ENCODE measurements at regions not wholly inside any gene's neighbourhood (a gene's known extent, or its start where the extent isn't known, plus 50 kb on each side); places are given as distances from the start of the nearest gene placed in this dataset.

DNA sequence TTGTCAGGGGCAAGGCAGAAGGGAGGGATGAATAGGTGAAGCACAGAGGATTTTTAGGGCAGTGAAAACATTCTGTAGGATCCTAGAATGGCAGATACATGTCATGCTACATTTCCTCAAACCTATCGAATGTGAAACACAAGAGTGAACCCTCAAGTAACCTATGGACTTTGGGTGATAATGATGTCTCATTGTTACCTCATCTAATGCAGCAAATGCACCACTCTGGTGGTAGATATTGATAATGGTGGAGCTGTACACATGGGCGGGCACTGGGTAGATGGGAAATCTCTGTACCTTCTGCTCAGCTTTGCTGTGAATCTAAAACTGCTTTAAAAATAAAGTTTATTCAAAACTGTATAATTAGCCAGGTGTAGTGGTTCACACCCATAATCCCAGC lies 95.2 kb upstream of the NCK2 start:
- DNase-seq: no peak

DNA sequence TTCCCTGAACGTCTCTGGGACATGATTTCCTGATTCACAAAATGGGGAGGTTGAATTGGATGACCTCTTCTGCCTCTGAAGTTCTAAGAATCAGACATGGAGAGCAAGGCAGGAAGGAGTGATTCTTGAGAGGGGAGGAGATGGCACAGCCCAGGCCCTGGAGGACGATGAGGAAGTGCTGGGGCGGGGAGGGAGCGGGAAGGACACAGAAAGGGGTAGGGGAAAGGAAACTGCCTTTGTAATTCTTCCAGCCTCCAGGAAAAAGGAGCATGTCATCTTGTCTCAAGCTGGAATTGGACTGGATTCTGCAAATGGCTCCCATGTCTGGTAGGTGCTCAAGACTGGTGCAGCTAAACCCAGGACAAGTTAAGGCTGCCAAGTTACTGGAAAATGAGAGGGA lies 97.0 kb upstream of the NCK2 start:
- no peak for DNase-seq

GRCh38 chr2:105646774-105647076 lies 98.0 kb upstream of the NCK2 start:
- no peak for DNase-seq

- no peak for DNase-seq
These were observed 98.6 kb upstream of the NCK2 start for GRCh38 chr2:105645938-105646773.

DNA sequence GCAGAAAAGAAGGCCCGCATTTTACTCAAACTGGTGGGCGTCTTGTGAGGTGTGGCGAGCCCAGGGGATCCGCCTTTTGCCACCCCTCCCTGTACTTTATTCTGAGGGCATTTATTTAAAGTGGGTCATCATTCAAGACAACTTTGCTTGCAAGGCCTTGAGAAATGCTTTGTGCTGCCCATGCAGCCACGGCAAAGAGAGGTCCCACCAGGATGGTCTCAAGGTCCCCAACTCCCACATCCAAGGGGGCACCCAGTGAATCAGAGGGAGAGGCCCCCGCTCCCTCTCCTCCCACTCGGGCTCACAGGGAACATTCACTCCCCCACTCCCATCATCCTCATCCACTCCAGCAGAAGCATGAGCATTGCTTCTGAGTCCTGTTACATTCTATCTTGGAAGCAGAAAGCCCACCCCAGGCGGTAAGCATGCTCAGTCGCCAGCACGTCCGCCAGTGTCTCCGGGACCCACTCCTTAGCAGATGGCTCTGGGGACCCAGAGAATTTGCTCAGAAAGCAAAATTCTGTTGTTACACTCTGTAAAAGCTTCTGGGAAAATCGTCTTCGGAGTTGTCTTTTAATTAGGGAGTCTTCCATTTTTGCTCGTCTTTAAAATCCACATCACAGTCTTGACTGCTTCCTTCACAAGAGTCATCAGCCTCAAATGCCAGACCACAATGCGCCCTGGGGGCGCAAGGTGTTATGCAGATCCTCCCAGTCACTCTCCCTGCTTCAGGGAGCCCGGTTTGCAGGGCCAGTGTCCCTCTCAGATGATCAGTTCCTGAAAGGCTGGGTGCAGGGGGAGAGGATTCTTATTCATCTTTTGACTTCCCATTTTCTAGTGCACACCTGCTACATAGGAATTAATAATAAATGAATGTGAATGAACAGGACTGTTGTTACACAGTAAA lies 99.4 kb upstream of the NCK2 start:
- DNase-seq: no peak

DNA sequence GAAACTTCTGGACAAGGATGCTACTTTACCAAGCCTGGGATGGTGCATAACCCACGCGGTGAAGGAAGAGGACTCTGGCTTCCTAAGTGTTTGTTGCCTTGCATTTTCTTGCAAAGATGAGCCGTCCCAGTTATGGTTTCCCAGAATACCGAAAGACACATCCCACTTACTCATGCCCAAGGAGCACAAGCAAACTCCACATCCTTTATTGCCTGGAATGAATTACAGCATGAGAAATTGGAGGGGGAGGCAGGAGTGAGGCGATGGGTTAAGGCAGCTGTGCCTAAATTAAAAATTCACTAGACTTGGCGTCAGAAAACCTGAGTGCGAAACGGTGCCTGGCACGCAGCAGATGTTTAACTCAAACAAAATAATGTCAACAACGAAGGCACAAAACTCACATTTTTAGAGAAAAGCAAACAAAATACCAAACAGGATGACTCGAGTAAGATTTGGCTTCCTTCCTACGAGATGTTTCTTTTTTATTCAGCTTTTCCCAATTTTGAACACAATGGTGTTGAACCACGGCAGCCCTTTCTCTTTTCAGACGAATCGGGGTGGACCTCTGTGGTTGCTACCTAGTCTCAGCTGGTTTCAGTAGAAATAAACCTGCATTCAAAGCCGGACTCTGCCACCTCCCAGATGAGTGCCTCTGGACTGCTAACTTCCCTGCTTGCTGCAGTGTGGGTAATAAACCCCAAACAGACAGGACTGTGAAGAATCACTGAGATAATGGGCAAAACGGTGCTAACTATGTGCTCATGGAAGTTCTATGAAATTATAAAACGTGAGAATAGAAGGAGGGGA lies 100.3 kb upstream of the NCK2 start:
- DNase-seq: no peak

DNA sequence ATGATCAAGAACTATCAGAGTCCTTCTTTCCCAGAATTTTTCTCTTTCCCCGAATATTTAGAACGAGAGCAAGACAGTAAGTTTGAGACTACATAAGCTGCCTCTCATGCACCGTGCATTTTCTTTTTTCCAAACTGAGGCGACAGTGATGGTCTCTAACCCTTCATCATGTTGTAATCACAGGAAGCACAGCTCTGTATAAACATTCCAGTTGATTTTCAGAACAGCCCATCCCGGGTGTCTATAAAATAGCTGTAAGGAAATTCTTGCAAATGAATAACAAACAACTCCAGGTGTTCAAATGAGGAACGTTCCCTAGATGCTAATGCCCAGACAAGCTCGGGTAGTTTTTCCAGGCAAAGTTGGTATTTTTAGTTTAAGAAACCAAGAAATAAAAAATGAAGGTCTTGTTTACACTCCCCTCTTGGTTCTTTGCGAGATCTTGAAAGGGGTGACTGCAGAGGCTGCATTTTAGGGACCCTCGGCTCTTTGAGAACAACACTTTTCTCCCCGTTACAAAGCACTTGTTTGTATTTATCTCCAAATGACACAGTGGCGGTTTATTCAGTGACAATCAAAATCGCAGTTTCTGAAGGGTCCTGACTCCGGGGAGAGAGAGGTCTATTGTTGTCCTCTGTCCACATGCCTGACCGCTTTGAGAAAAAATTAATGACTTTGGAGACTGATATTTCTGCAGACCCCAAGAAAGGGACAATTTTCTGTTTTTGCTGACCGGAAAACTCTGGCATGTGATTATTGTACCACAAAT lies 101.1 kb upstream of the NCK2 start:
- no peak for DNase-seq

DNA sequence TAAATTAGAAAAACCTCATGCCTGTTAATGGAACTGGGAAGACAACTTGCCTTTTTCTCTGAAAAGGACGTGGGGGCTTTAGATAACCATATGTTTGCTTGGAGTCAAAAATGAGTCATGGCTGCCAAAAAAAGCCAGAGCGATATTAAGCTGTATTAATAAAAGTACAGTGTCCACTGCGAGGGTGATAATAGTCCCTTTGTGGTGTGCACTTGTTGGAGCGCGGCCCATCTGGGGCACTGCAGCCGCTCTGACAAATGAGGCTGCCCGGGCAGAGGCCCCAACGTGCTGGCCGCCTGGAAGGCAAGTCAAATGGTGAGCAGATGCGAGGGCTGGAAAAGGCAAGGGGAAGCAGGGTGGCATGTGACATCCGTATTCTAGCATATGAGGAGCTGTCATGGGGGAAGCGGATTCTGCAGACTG lies 103.3 kb upstream of the NCK2 start:
- DNase-seq: no peak

DNA sequence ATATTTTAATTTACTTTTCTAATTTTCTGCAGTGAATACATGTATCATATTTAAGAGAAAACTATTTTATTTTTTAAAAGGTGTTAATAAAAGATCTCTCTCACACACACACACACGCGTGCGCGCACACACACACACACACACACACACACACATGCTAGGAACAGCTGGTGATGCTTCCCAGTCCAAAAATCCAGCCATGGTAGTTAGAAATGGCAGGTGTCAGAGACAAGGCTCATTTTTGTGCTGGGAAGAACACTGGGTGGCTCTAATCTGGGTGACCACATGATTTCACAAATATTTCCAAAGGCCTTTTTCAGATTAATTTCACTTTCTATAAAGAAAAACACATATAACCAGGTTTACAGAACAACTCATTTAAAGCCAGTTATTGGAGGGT lies 104.5 kb upstream of the NCK2 start:
- no peak for DNase-seq

DNA sequence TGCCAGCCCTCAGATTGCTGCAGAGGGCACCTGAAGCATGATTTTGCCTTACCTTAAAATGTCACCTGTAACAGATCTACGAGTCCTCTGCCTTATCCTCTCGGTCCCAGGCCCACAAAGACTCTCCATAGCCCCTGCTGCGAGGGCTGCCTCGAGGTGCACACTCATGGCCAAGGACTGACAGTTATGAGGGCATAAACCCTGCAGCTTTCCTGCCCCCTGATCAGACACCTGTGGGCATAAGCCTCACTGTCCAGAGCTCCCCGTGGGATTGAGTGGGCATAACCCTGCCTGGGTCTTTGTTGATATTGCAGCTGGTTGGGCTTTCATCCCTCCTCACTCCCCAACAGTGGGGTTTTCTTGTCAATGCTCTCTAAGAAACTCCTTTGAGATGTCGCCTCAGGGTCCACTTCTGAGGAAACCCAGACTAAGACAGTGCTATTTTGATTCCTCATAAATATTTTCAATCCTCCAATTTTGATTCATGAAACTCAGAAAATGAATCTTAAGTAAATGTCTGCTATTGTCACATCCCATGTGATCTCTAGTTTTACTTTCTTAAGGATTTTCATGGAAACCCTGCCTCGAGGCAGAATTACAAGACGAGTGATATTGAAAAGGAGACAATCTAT lies 108.5 kb upstream of the NCK2 start:
- no peak for DNase-seq

DNA sequence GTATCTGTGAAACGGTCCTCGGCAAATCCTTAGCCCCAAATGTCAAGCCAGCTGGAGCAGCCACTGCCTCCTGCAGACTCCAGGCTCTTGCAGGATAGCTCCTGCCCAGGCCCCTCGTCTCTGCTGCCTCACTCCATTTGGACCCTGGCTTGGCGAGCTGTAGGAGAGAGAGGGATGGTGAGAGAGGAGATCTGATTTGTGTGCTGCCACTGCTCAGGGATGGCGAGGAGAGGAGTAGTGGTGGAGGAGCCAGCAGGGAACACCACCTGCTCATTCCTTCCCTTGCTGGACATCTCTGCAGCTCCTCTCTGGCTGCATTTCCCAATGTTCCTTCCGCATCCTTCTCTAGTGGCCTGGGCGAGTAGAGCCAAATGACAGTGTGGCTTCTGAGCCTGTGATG lies 109.1 kb upstream of the NCK2 start:
- DNase-seq: no peak

- DNase-seq: no peak
These were observed 110.5 kb upstream of the NCK2 start for GRCh38 chr2:105634198-105634597.

- DNase-seq: no peak
These were observed 112.8 kb upstream of the NCK2 start for GRCh38 chr2:105631922-105632321.

GRCh38 chr2:105631011-105631410 lies 113.7 kb upstream of the NCK2 start:
- no peak for DNase-seq

GRCh38 chr2:105629634-105630033 lies 115.1 kb upstream of the NCK2 start:
- no peak for DNase-seq

DNA sequence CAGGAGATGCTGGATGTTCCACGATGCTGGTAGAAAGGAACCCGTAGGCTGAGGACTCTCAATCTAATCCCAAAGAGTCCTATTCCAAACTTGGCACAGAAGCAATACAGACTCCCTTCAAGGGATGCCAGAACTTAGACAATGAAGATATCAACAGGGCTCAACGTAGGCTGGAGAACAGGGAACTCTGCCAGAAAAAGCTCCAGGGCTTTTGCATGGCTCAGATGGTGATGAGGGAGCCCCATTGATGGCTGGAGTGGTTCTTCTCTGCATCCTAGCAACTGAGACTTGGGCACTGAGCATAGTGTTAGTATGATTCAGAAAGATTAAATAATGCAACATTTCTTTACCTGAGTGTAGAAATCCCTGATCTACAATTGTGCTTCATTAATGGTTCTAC lies 117.2 kb upstream of the NCK2 start:
- no peak for DNase-seq

- DNase-seq: no peak
These were observed 117.8 kb upstream of the NCK2 start for GRCh38 chr2:105626966-105627340.

- DNase-seq: no peak
These were observed 118.3 kb upstream of the NCK2 start for GRCh38 chr2:105626212-105626965.

GRCh38 chr2:105625632-105626031 lies 119.1 kb upstream of the NCK2 start:
- DNase-seq: no peak

- DNase-seq: no peak
These were observed 123.7 kb upstream of the NCK2 start for GRCh38 chr2:105621038-105621437.

DNA sequence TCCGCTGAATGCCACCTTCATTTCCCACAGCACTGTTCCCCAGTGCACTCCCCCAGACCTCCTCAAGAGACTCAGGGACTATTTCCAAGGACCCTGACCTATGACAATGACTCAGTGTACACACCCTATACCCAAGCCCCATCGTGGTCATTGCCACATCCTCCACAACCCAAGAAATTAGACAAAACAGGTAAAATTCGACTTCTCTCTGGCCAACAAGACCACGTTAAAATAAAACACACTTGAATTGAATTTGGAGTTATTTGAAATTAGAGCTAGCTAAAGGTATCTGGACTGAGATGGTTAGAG lies 126.4 kb upstream of the NCK2 start:
- no peak for DNase-seq
